ENCODE measurements at regions not wholly inside any gene's neighbourhood (a gene's known extent, or its start where the extent isn't known, plus 50 kb on each side); places are given as distances from the start of the nearest gene placed in this dataset.

DNA sequence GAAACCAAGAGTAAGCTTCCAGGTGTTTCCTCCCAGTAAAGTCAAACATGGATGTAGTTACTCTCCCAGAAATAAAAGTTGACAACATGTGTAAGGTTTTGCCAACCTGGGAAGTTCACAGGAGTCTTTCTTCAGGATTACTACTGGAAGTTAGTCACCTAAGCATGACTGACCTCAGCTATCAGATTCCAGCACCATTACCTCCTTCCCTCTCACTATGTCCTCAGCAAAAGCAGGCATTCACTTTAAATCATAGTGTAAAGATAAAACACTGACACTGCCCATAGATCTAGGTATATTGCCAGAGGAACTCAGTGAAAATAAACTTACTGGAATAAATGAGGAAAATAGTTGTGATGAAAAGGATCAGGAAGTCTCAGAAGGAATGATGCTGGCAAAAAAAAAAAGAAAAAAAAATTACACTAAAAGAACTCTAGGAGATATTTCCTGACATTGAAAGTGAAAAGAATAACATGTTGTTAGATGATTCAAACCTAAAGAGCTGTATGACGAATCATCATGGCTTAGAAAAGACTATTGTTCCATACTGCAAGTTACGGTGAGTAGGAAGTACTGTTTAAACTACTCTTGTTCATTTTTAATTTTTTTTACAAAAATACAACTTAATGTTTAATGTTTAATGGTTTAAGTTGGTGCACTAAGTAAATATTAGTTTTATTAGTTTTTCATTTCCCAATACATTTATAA is 484.5 kb upstream of the ZNF804A start (continued):
- TF ChIP-seq, protein P1, sequence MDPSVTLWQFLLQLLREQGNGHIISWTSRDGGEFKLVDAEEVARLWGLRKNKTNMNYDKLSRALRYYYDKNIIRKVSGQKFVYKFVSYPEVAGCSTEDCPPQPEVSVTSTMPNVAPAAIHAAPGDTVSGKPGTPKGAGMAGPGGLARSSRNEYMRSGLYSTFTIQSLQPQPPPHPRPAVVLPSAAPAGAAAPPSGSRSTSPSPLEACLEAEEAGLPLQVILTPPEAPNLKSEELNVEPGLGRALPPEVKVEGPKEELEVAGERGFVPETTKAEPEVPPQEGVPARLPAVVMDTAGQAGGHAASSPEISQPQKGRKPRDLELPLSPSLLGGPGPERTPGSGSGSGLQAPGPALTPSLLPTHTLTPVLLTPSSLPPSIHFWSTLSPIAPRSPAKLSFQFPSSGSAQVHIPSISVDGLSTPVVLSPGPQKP (CRISPR knock-in tag; IDR thresholded peaks at IDR 0.05): no peak
- no peak for TF ChIP-seq ZNF444 (CRISPR knock-in tag; IDR thresholded peaks at IDR 0.05)
- TF ChIP-seq RNF2 (IDR thresholded peaks at IDR 0.05): no peak
- no peak for TF ChIP-seq FOS (IDR thresholded peaks at IDR 0.05; ENCODE audit: extremely low read depth, insufficient read length)

DNA sequence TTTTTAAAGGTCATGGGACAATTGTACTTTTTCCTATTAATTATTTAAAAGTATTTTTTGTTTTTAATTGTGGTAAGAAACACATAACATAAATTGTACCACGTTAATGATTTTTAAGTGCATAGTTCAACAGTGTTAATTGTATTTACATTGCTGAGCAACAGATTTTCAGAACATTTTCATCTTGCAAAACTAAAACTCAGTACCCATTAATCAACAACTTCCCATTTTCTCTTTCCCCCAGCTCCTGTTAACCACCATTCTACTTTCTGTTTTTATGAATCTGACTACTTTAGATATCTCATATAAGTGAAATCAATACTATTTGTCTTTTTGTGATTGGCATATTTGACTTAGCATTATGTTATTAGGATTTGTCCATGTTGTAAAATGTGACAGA is 483.9 kb upstream of the ZNF804A start:
- no peak for DNase-seq (ENCODE audit: extremely low read depth in 1 of 4, low spot score in 3 of 4)
- WGBS (ENCODE audit: insufficient coverage, low coverage, missing lambda C conversion rate): 0% methylated on average over 1 of the region's 1 CpG
- H3K4me2 ChIP-seq (ENCODE audit: insufficient read depth, low read length): no peak overlapping the region
- no peaks in the 10 kb centered on the region for H3K9me3 ChIP-seq (replicated peaks; ENCODE audit: control insufficient read depth, insufficient read depth, low read depth, low read length)
- no peak for ATAC-seq
- no peaks in the 10 kb centered on the region for H4K20me1 ChIP-seq (replicated peaks; ENCODE audit: control insufficient read depth, insufficient read depth, low read length)
- H3K9ac ChIP-seq (ENCODE audit: insufficient read depth in 1 of 2, low read depth in 2 of 2, low read length in 2 of 2): no peak overlapping the region
- in situ Hi-C loops (cut with MboI): no loop called here
- intact Hi-C loops (cut with micrococcal nuclease): no loop called here
- H3K36me3 ChIP-seq (ENCODE audit: control insufficient read depth, insufficient read depth, low read length): no peaks in the 10 kb centered on the region
- BruUV-seq (replicated peaks): no TSS peak
- H3K4me1 ChIP-seq (replicated peaks in 1 of 2; ENCODE audit: control insufficient read depth in 2 of 2, insufficient read depth in 2 of 2, low read length in 2 of 2): no peaks in the 10 kb centered on the region
- H3K4me3 ChIP-seq: no peak overlapping the region
- no peaks in the 10 kb centered on the region for H3K9me1 ChIP-seq (ENCODE audit: control insufficient read depth, insufficient read depth, low read length)
- ChIA-PET CTCF (ENCODE audit: low intra/inter-chr PET ratio) (no interaction called here), POLR2A (no interaction called here)
- H2AFZ ChIP-seq (ENCODE audit: low read depth, low read length): no peak overlapping the region
- no peak overlapping the region for H3K27ac ChIP-seq (ENCODE audit: extremely low read depth, low read depth, low read length)
- no peaks in the 10 kb centered on the region for H3K27me3 ChIP-seq (ENCODE audit: control insufficient read depth in 2 of 2, insufficient read depth in 2 of 2, low read length in 2 of 2)
- H3K79me2 ChIP-seq (ENCODE audit: control insufficient read depth, insufficient read depth, low read length): no peaks in the 10 kb centered on the region
- no peak for FAIRE-seq
- TF ChIP-seq SP2 (IDR thresholded peaks at IDR 0.05; ENCODE audit: extremely low read depth, low read depth, low read length, poor library complexity, severe bottlenecking): no peak
- TF ChIP-seq SETDB1 (IDR thresholded peaks at IDR 0.05; ENCODE audit: low read length): no peak
- no peak for TF ChIP-seq NR3C1 (CRISPR knock-in tag; IDR thresholded peaks at IDR 0.05)
- TF ChIP-seq SFPQ (IDR thresholded peaks at IDR 0.05; ENCODE audit: low read depth, low read length): no peak
- no peak for TF ChIP-seq HIVEP1 (CRISPR knock-in tag; IDR thresholded peaks at IDR 0.05)
- TF ChIP-seq ZBTB17 (CRISPR knock-in tag; IDR thresholded peaks at IDR 0.05): no peak
- TF ChIP-seq PRDM10 (IDR thresholded peaks at IDR 0.05; ENCODE audit: partially characterized antibody): no peak
